Gastrocnemius medialis (tissue), 4 donors: ENCODE measurements at regions not wholly inside any gene's neighbourhood (a gene's known extent, or its start where the extent isn't known, plus 50 kb on each side); places are given as distances from the start of the nearest gene placed in this dataset.

Source experiments
- POLR2A ChIP-seq, 2 donors: fragments of 450-650 bp; IDR thresholded peaks; one replicate each; pipeline ENCODE4 v1.6.1; 2017; ENCODE audit warnings: antibody characterized with exemption in 2 of 2, mild to moderate bottlenecking in 2 of 2, moderate library complexity in 2 of 2
- TF ChIP-seq, protein P1 (sequence below), 5 experiments: fragments of 450-650 bp in 3 of 5; fragments of 200-600 bp in 2 of 5; sonication (generic) in 2 of 5; IDR thresholded peaks in 4 of 5; conservative IDR thresholded peaks in 1 of 5; 1 replicate in 4 of 5; 2 replicates in 1 of 5; pipeline ENCODE4 v1.5.1; 2016 to 2019; ENCODE audit warnings: antibody characterized with exemption in 5 of 5, mild to moderate bottlenecking in 3 of 5, moderate library complexity in 3 of 5

DNA sequence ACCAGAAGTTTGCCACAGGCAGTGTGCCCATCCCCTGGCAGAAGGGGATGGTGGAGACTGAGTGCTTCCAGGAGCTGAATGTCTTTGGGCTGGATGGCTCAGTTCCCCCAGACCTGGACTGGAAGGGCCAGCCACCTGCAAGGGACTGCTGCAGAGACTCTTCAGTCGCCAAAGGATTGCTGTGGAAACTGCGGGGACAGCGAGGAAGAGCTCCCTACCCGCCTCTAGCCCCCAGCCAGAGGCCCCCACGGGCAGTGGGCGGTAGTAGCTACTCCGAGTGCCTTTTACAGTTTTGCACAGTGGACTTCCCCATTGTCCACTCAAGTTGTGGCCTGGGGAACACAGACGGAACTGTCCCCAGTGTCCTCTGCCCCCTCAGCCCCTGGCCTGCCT is 138.5 kb downstream of the ZDHHC20 start:
- TF ChIP-seq, protein P1, sequence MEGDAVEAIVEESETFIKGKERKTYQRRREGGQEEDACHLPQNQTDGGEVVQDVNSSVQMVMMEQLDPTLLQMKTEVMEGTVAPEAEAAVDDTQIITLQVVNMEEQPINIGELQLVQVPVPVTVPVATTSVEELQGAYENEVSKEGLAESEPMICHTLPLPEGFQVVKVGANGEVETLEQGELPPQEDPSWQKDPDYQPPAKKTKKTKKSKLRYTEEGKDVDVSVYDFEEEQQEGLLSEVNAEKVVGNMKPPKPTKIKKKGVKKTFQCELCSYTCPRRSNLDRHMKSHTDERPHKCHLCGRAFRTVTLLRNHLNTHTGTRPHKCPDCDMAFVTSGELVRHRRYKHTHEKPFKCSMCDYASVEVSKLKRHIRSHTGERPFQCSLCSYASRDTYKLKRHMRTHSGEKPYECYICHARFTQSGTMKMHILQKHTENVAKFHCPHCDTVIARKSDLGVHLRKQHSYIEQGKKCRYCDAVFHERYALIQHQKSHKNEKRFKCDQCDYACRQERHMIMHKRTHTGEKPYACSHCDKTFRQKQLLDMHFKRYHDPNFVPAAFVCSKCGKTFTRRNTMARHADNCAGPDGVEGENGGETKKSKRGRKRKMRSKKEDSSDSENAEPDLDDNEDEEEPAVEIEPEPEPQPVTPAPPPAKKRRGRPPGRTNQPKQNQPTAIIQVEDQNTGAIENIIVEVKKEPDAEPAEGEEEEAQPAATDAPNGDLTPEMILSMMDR (IDR thresholded peaks at IDR 0.05 in 4 of 5, conservative IDR thresholded peaks at IDR 0.05 in 1 of 5) = no peak
- no peak for TF ChIP-seq POLR2A (IDR thresholded peaks at IDR 0.05)
